ENCODE measurements at regions not wholly inside any gene's neighbourhood (a gene's known extent, or its start where the extent isn't known, plus 50 kb on each side); places are given as distances from the start of the nearest gene placed in this dataset.

- TF ChIP-seq, protein P1, sequence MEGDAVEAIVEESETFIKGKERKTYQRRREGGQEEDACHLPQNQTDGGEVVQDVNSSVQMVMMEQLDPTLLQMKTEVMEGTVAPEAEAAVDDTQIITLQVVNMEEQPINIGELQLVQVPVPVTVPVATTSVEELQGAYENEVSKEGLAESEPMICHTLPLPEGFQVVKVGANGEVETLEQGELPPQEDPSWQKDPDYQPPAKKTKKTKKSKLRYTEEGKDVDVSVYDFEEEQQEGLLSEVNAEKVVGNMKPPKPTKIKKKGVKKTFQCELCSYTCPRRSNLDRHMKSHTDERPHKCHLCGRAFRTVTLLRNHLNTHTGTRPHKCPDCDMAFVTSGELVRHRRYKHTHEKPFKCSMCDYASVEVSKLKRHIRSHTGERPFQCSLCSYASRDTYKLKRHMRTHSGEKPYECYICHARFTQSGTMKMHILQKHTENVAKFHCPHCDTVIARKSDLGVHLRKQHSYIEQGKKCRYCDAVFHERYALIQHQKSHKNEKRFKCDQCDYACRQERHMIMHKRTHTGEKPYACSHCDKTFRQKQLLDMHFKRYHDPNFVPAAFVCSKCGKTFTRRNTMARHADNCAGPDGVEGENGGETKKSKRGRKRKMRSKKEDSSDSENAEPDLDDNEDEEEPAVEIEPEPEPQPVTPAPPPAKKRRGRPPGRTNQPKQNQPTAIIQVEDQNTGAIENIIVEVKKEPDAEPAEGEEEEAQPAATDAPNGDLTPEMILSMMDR (IDR thresholded peaks at IDR 0.05): no peak
- TF ChIP-seq POLR2A (IDR thresholded peaks at IDR 0.05): no peak
- DNase-seq: no peak
- peaks cover 0 to 5% of the 10 kb centered on the region in 2 donors for H3K4me1 ChIP-seq
- intact Hi-C loops (cut with DNase I; ENCODE audit: low total_unique reads): no loop called here
- no peak overlapping the region for H3K4me3 ChIP-seq
- no peaks in the 10 kb centered on the region for H3K36me3 ChIP-seq
- no peak overlapping the region for H3K27ac ChIP-seq
- no peaks in the 10 kb centered on the region for H3K27me3 ChIP-seq
- H3K9me3 ChIP-seq: no peaks in the 10 kb centered on the region
Measured at GRCh38 chr16:85288869-85289660, 176.8 kb upstream of the CIBAR2 start.

GRCh38 chr16:85289760-85290625, 177.7 kb upstream of the CIBAR2 start:
- no peak overlapping the region for H3K4me3 ChIP-seq
- no peaks in the 10 kb centered on the region for H3K9me3 ChIP-seq
- no peak for TF ChIP-seq POLR2A (IDR thresholded peaks at IDR 0.05)
- TF ChIP-seq, protein P1 (IDR thresholded peaks at IDR 0.05): no peak
- intact Hi-C loops (cut with DNase I; ENCODE audit: low total_unique reads): no loop called here
- H3K36me3 ChIP-seq: no peaks in the 10 kb centered on the region
- H3K27ac ChIP-seq: no peak overlapping the region
- H3K27me3 ChIP-seq: no peaks in the 10 kb centered on the region
- peaks cover 0 to 5% of the 10 kb centered on the region in 2 donors for H3K4me1 ChIP-seq
- DNase-seq: no peak

DNA sequence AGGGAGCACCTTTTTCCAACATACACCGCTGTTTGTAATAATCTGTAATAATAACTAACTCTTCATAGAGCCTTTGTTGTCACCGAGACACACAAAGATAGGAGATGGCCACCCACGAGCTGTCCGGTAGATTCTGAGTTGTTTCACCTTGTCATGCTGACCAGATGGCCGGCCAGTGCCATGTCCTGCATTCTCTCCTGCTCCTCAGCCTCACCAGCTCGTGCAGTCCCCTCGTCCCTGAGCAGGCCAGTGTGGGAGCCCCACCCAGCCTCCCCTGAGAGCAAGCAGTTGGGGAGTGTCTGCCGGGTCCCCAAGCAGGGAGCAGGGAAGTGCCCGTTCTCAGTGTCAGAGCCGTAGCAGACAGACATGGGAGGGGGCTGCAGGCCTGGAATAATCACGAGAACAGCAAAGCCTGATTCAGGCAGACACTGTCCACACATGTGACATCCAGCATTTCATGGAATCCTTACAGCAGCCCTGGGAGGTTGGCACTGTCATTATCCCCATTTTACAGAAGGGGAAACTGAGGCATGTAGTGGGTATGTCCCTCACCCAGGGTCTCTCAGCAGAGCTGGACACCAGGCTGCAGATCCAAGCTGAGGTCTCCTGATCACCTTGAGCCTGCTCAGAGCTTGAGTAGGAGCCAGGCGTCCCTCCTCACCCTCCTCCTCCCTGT, 178.5 kb upstream of the CIBAR2 start:
- Histone ChIP-seq H3K4me1 (peaks cover 0 to 5% of the 10 kb centered on the region in 2 donors), H3K36me3 (no peaks in the 10 kb centered on the region), H3K27me3 (no peaks in the 10 kb centered on the region), H3K27ac (no peak overlapping the region), H3K4me3 (no peak overlapping the region), H3K9me3 (no peaks in the 10 kb centered on the region)
- no peak for TF ChIP-seq POLR2A (IDR thresholded peaks at IDR 0.05)
- TF ChIP-seq, protein P1 (IDR thresholded peaks at IDR 0.05): no peak
- intact Hi-C loops (cut with DNase I; ENCODE audit: low total_unique reads): no loop called here
- no peak for DNase-seq

DNA sequence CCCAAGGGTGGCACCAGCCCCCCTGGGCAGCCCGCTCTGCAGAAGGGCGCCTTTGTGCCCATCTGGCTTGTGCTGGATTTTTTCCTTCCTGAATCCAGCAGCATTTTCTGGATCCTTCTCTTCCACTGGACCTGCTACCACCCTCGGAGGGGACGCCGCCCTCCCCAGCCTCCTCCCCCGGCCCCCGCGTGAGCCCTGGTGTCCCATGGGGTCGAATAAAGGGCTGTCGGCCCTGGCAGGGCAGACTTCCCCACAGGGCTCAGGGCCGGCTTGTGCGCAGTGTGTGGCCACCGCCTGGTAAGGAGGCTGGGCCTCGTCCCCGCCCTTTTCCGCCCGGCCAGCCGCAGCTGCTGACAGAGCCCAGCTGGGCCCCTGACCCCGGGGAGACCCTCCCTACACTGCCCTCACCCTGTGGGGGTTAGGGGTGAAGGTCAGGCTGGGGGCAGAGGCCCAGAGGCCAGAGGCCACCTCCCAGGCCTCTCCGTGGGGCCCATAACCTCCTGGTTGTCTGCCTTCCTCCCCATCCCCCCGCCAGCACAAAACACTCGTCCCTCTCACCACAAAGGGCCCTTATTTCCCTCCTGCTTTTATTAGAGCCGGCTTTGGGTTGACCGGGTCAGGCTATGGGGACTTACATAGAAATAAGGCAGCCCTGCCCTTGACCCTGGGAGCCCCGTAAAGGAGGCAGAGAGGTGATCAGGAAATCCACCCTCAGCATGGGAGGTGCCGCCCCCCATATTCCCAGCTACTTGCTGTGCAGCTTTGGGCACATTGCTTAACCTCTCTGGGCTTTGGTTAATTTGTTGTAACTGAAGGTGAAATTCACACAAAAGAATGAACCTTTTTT, 179.3 kb upstream of the CIBAR2 start:
- no peaks in the 10 kb centered on the region for H3K9me3 ChIP-seq
- H3K4me3 ChIP-seq: no peak overlapping the region
- no peak for TF ChIP-seq POLR2A (IDR thresholded peaks at IDR 0.05)
- TF ChIP-seq, protein P1 (IDR thresholded peaks at IDR 0.05): no peak
- H3K36me3 ChIP-seq: no peaks in the 10 kb centered on the region
- intact Hi-C loops (cut with DNase I; ENCODE audit: low total_unique reads): no loop called here
- H3K27me3 ChIP-seq: no peaks in the 10 kb centered on the region
- H3K4me1 ChIP-seq: no peaks in the 10 kb centered on the region
- H3K27ac ChIP-seq: no peak overlapping the region
- DNase-seq: no peak

Data from uterus (tissue), 3 donors.